ENCODE measurements at regions not wholly inside any gene's neighbourhood (a gene's known extent, or its start where the extent isn't known, plus 50 kb on each side); places are given as distances from the start of the nearest gene placed in this dataset.

- no peak for DNase-seq
Observed at GRCh38 chr14:76974365-76974764, 54.1 kb downstream of the IRF2BPL start.

- no peak for DNase-seq
Observed at GRCh38 chr14:76971549-76971948, 57.0 kb downstream of the IRF2BPL start.

- peak; percentile 74 for DNase-seq
Observed at GRCh38 chr14:76968621-76969063, 59.9 kb downstream of the IRF2BPL start.

- DNase-seq: no peak
Observed at GRCh38 chr14:76967788-76968187, 60.7 kb downstream of the IRF2BPL start.

- DNase-seq: no peak
Observed at GRCh38 chr14:76965232-76965631, 63.3 kb downstream of the IRF2BPL start.

- peak; percentile 63 for DNase-seq
Observed at GRCh38 chr14:76964695-76965094, 63.8 kb downstream of the IRF2BPL start.

GRCh38 chr14:76963372-76963771, 65.1 kb downstream of the IRF2BPL start:
- no peak for DNase-seq

GRCh38 chr14:76962303-76962660, 66.2 kb downstream of the IRF2BPL start:
- peak; percentile 57 for DNase-seq

GRCh38 chr14:76961631-76962302, 66.7 kb downstream of the IRF2BPL start:
- DNase-seq: peak; percentile 95

GRCh38 chr14:76958980-76959710, 69.4 kb downstream of the IRF2BPL start:
- peak; percentile 98 for DNase-seq

GRCh38 chr14:76958020-76958979, 70.2 kb downstream of the IRF2BPL start:
- no peak for DNase-seq

GRCh38 chr14:76957224-76957891, 71.2 kb downstream of the IRF2BPL start:
- DNase-seq: peak; percentile 76

GRCh38 chr14:76956316-76957090, 72.0 kb downstream of the IRF2BPL start:
- DNase-seq: peak; percentile 98

- DNase-seq: no peak
Observed at GRCh38 chr14:76955575-76956315, 72.8 kb downstream of the IRF2BPL start.

- DNase-seq: no peak
Observed at GRCh38 chr14:76954394-76955190, 73.9 kb downstream of the IRF2BPL start.

- DNase-seq: peak; percentile 95
Observed at GRCh38 chr14:76953311-76953945, 75.1 kb downstream of the IRF2BPL start.

GRCh38 chr14:76951166-76951565, 77.3 kb downstream of the IRF2BPL start:
- DNase-seq: no peak

- no peak for DNase-seq
Observed at GRCh38 chr14:76950055-76951020, 78.2 kb downstream of the IRF2BPL start.

GRCh38 chr14:76948976-76949375, 79.5 kb downstream of the IRF2BPL start:
- no peak for DNase-seq
